ENCODE measurements at regions not wholly inside any gene's neighbourhood (a gene's known extent, or its start where the extent isn't known, plus 50 kb on each side); places are given as distances from the start of the nearest gene placed in this dataset.
A peak's percentile ranks its signal among the peaks of the same experiment; 100 is the strongest.

- DNase-seq (ENCODE audit: low read depth) = no peak
Measured at GRCh38 chr13:26989957-26990713, 181.5 kb downstream of the USP12 start.

- no peak for DNase-seq (ENCODE audit: low read depth)
Measured at GRCh38 chr13:26989261-26989956, 182.2 kb downstream of the USP12 start.

- DNase-seq (ENCODE audit: low read depth) = no peak
Measured at GRCh38 chr13:26988059-26988769, 183.4 kb downstream of the USP12 start.

- no peak for DNase-seq (ENCODE audit: low read depth)
Measured at GRCh38 chr13:26987486-26988013, 184.1 kb downstream of the USP12 start.

GRCh38 chr13:26985285-26985878 lies 186.2 kb downstream of the USP12 start:
- peak; percentile 80 for DNase-seq (ENCODE audit: low read depth)

- no peak for DNase-seq (ENCODE audit: low read depth)
Measured at GRCh38 chr13:26984337-26984736, 187.3 kb downstream of the USP12 start.

- DNase-seq (ENCODE audit: low read depth) = peak; percentile 32
Measured at GRCh38 chr13:26983543-26984320, 187.9 kb downstream of the USP12 start.

- no peak for DNase-seq (ENCODE audit: low read depth)
Measured at GRCh38 chr13:26980099-26981031, 191.2 kb downstream of the USP12 start.

GRCh38 chr13:26979334-26979733 lies 192.3 kb downstream of the USP12 start:
- no peak for DNase-seq (ENCODE audit: low read depth)

- DNase-seq (ENCODE audit: low read depth) = no peak
Measured at GRCh38 chr13:26978081-26978860, 193.3 kb downstream of the USP12 start.

- peak; percentile 38 for DNase-seq (ENCODE audit: low read depth)
Measured at GRCh38 chr13:26977541-26977940, 194.1 kb downstream of the USP12 start.

- DNase-seq (ENCODE audit: low read depth) = no peak
Measured at GRCh38 chr13:26976313-26976712, 195.3 kb downstream of the USP12 start.

GRCh38 chr13:26973946-26974345 lies 197.7 kb downstream of the USP12 start:
- DNase-seq (ENCODE audit: low read depth) = no peak

- no peak for DNase-seq (ENCODE audit: low read depth)
Measured at GRCh38 chr13:26973295-26973694, 198.3 kb downstream of the USP12 start.

- DNase-seq (ENCODE audit: low read depth) = peak; percentile 58
Measured at GRCh38 chr13:26971990-26972887, 199.4 kb downstream of the USP12 start.

- DNase-seq (ENCODE audit: low read depth) = peak; percentile 54
Measured at GRCh38 chr13:26968431-26969341, 202.9 kb downstream of the USP12 start.

All from HT1080 (cell line).